ENCODE measurements at regions not wholly inside any gene's neighbourhood (a gene's known extent, or its start where the extent isn't known, plus 50 kb on each side); places are given as distances from the start of the nearest gene placed in this dataset.
A peak's percentile ranks its signal among the peaks of the same experiment; 100 is the strongest.

DNA sequence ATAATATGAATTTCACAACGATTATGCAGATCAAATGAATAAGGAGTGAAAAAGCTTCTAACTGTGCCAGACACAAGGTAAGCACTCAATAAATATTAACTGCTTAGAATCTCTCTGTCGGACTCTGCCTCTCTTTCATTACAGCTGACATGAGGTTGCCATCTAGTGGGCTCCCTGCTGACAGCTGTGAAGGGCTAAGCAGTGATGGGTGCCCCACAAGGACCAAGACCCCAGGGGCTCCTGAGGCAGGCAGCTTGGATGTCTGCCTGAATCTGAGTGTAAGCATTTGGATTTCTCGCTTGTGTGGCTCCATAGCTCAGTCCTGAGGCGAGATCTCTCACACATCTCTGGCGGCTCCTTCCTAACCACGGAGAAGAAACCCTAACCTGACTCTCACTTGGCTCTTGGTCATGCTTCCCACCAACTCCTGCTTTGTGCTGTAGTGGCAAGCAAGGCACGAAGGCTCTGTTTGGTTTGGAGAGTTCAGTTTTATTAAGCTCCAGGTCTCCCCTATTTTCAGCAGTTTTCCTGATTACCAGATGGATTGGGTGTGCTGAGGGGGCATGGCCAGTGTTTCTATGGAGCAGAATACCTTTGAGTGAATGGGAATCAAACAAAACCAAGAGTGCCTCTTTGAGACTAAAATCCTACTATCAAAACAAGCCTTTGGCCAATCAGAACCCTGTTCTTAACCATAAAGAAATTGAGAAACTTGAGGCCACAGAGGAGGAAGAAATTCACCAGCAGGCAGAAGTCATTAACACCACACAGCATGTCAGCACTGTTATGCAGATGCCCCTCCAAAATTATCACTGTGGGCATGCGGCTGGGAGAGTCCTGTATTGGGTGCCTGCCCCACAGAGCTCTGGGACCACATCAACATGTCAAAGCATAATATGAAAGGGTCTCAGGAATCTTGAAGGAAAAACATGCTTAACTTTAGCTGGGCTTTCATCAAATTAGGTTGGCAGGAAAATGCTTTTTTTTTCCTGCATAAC is 152.8 kb upstream of the NTM start:
- TF ChIP-seq, protein P1, sequence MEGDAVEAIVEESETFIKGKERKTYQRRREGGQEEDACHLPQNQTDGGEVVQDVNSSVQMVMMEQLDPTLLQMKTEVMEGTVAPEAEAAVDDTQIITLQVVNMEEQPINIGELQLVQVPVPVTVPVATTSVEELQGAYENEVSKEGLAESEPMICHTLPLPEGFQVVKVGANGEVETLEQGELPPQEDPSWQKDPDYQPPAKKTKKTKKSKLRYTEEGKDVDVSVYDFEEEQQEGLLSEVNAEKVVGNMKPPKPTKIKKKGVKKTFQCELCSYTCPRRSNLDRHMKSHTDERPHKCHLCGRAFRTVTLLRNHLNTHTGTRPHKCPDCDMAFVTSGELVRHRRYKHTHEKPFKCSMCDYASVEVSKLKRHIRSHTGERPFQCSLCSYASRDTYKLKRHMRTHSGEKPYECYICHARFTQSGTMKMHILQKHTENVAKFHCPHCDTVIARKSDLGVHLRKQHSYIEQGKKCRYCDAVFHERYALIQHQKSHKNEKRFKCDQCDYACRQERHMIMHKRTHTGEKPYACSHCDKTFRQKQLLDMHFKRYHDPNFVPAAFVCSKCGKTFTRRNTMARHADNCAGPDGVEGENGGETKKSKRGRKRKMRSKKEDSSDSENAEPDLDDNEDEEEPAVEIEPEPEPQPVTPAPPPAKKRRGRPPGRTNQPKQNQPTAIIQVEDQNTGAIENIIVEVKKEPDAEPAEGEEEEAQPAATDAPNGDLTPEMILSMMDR (IDR thresholded peaks at IDR 0.05; ENCODE audit: poor library complexity), result peak; percentile 58
- no peak for TF ChIP-seq EZH2 (IDR thresholded peaks at IDR 0.05; ENCODE audit: borderline replicate concordance)

Data from hepatocyte (in vitro differentiated cells).